Gastrocnemius medialis (tissue), 4 donors: ENCODE measurements at regions not wholly inside any gene's neighbourhood (a gene's known extent, or its start where the extent isn't known, plus 50 kb on each side); places are given as distances from the start of the nearest gene placed in this dataset.

Experiments
- POLR2A ChIP-seq, 2 donors: fragments of 450-650 bp; IDR thresholded peaks; one replicate each; pipeline ENCODE4 v1.6.1; 2017; ENCODE audit warnings: antibody characterized with exemption in 2 of 2, mild to moderate bottlenecking in 2 of 2, moderate library complexity in 2 of 2
- TF ChIP-seq, protein P1 (sequence below), 5 experiments: fragments of 450-650 bp in 3 of 5; fragments of 200-600 bp in 2 of 5; sonication (generic) in 2 of 5; IDR thresholded peaks in 4 of 5; conservative IDR thresholded peaks in 1 of 5; 1 replicate in 4 of 5; 2 replicates in 1 of 5; pipeline ENCODE4 v1.5.1; 2016 to 2019; ENCODE audit warnings: antibody characterized with exemption in 5 of 5, mild to moderate bottlenecking in 3 of 5, moderate library complexity in 3 of 5

DNA sequence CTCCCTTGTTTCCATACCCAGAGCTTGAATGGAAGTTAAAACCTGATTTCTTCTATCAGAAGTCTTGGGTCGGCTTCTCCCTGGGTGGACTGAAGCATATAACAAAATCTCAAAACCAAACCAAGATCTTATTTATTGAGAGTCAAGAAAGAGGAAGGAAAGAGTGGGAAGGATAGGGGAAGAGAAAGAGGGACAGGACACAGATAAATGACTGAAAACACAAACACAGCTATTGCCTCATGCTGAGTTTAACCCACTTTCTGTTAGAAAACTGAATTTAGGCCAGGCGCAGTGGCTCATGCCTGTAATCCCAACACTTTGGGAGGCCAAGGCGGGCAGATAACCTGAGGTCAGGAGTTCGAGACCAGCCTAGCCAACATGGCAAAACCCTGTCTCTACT is 92.9 kb downstream of the PALM2AKAP2 start:
- TF ChIP-seq, protein P1, sequence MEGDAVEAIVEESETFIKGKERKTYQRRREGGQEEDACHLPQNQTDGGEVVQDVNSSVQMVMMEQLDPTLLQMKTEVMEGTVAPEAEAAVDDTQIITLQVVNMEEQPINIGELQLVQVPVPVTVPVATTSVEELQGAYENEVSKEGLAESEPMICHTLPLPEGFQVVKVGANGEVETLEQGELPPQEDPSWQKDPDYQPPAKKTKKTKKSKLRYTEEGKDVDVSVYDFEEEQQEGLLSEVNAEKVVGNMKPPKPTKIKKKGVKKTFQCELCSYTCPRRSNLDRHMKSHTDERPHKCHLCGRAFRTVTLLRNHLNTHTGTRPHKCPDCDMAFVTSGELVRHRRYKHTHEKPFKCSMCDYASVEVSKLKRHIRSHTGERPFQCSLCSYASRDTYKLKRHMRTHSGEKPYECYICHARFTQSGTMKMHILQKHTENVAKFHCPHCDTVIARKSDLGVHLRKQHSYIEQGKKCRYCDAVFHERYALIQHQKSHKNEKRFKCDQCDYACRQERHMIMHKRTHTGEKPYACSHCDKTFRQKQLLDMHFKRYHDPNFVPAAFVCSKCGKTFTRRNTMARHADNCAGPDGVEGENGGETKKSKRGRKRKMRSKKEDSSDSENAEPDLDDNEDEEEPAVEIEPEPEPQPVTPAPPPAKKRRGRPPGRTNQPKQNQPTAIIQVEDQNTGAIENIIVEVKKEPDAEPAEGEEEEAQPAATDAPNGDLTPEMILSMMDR (IDR thresholded peaks at IDR 0.05 in 4 of 5, conservative IDR thresholded peaks at IDR 0.05 in 1 of 5), result no peak
- TF ChIP-seq POLR2A (IDR thresholded peaks at IDR 0.05), result no peak
